A549 (cell line): ENCODE measurements at regions not wholly inside any gene's neighbourhood (a gene's known extent, or its start where the extent isn't known, plus 50 kb on each side); places are given as distances from the start of the nearest gene placed in this dataset.

Experiments used
- EP300 ChIP-seq, 2 experiments: fragments of >200 bp; sonication (Bioruptor Twin); formaldehyde crosslinking; IDR thresholded peaks; 2 replicates in 1 of 2; 3 replicates in 1 of 2; pipeline ENCODE4 v1.6.1; 2016 to 2017
- HDAC2 ChIP-seq: fragments of 200-600 bp; sonication (generic); IDR thresholded peaks from 2 replicates; pipeline ENCODE4 v1.6.1; 2016
- MYC ChIP-seq: IDR thresholded peaks from 2 replicates; pipeline ENCODE4 v1.6.1; 2012; ENCODE audit warnings: mild to moderate bottlenecking, inconsistent platforms, low read length, improper control_type of control experiment, borderline replicate concordance
- POLR2A ChIP-seq: IDR thresholded peaks from 2 replicates; pipeline ENCODE4 v1.6.1; 2012; ENCODE audit warnings: mild to moderate bottlenecking, low read length
- SMC3 ChIP-seq: fragments of >200 bp; sonication (Bioruptor Twin); formaldehyde crosslinking; IDR thresholded peaks from 3 replicates; pipeline ENCODE4 v1.6.1; 2018; ENCODE audit warnings: inconsistent platforms
- TF ChIP-seq, protein P1 (sequence below): fragments of >200 bp; sonication (Bioruptor Twin); formaldehyde crosslinking; IDR thresholded peaks from 3 replicates; pipeline ENCODE4 v1.5.1; 2016
- TF ChIP-seq, protein P2 (sequence below): fragments of 450-650 bp; IDR thresholded peaks from 2 replicates; pipeline ENCODE4 v1.6.1; 2014; ENCODE audit warnings: antibody characterized with exemption

DNA sequence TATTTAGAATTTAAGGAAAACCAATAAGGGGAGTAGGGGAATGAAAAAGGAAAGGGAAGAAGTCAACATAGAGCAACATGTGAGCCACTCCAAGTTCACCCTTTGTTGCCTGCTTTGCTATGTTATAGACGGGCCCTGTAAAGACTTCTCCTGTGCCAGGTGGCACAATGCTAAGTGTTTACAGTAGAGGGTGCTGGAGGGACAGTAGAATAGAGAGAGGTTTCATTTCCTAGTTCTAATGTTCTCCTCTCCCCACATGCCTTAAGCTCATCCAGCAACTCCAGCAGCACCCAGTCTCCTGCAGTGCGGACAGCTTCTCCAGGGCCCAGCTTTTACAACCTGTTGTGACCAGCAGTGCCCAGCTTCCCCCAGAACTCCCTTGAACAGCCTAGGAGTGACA is 468.0 kb downstream of the HS3ST3B1 start:
- TF ChIP-seq POLR2A (no peak), HDAC2 (no peak), EP300 (IDR thresholded peaks at IDR 0.05) (no peak), MYC (no peak), SMC3 (no peak)
- TF ChIP-seq, protein P1, sequence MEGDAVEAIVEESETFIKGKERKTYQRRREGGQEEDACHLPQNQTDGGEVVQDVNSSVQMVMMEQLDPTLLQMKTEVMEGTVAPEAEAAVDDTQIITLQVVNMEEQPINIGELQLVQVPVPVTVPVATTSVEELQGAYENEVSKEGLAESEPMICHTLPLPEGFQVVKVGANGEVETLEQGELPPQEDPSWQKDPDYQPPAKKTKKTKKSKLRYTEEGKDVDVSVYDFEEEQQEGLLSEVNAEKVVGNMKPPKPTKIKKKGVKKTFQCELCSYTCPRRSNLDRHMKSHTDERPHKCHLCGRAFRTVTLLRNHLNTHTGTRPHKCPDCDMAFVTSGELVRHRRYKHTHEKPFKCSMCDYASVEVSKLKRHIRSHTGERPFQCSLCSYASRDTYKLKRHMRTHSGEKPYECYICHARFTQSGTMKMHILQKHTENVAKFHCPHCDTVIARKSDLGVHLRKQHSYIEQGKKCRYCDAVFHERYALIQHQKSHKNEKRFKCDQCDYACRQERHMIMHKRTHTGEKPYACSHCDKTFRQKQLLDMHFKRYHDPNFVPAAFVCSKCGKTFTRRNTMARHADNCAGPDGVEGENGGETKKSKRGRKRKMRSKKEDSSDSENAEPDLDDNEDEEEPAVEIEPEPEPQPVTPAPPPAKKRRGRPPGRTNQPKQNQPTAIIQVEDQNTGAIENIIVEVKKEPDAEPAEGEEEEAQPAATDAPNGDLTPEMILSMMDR, result no peak
- TF ChIP-seq, protein P2, sequence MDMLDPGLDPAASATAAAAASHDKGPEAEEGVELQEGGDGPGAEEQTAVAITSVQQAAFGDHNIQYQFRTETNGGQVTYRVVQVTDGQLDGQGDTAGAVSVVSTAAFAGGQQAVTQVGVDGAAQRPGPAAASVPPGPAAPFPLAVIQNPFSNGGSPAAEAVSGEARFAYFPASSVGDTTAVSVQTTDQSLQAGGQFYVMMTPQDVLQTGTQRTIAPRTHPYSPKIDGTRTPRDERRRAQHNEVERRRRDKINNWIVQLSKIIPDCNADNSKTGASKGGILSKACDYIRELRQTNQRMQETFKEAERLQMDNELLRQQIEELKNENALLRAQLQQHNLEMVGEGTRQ, result no peak
